HCT116 (cell line): ENCODE measurements at regions not wholly inside any gene's neighbourhood (a gene's known extent, or its start where the extent isn't known, plus 50 kb on each side); places are given as distances from the start of the nearest gene placed in this dataset.

Experiments
- ATAC-seq: fragments of 200-7000 bp; cut with Tn5 transposase; 2 replicates; pipeline ENCODE4 v1.9.1; 2020; ENCODE audit warnings: mild to moderate bottlenecking, moderate library complexity
- BruUV-seq: library from RNA; stranded (reverse); fragments of 400-500 nt; replicated peaks from 2 replicates; lab custom pipeline; 2021; lab: Mats Ljungman, UMichigan
- CTCF ChIA-PET: fragments of 300-600 bp; sonication (Branson Sonifier 250); formaldehyde crosslinking; loops from one replicate; lab custom pipeline; 2021; ENCODE audit warnings: antibody characterized with exemption; lab: Charles Lee
- POLR2A ChIA-PET: fragments of 300-600, 350-600 bp; sonication (Branson Sonifier 250); formaldehyde crosslinking; loops from one replicate; lab custom pipeline; 2021; ENCODE audit warnings: antibody characterized with exemption; lab: Charles Lee
- RAD21 ChIA-PET, 2 experiments: fragments of 300-600 bp; sonication (Branson Sonifier 250); formaldehyde crosslinking; loops; one replicate each; lab custom pipeline; 2023; ENCODE audit warnings: low total read pairs in 2 of 2; ENCODE audit not compliant: uncharacterized antibody in 2 of 2, unreplicated experiment in 2 of 2, low non-redundant PET in 1 of 2; lab: Charles Lee
- DNase-seq: peaks from one replicate; pipeline ENCODE4 v3.0.0-alpha.2; 2010; ENCODE audit warnings: low read depth, low spot score
- H2AFZ ChIP-seq: fragments of 200-600 bp; shearing (Covaris generic), sonication (generic); 2 replicates; pipeline ENCODE4 v1.6.1; 2017; ENCODE audit warnings: low read depth, mixed run types, mixed read lengths, antibody characterized with exemption, low read length; ENCODE audit not compliant: poor library complexity, severe bottlenecking
- H3K27ac ChIP-seq: 2 replicates; pipeline ENCODE4 v1.5.1; 2012; ENCODE audit warnings: low read depth, low read length
- H3K27me3 ChIP-seq: fragments of 200-600 bp; sonication (generic); 2 replicates; pipeline ENCODE4 v1.6.1; 2016; ENCODE audit warnings: mixed run types, low read length, mixed read lengths; ENCODE audit not compliant: insufficient read depth
- H3K36me3 ChIP-seq, 2 experiments: fragments of 200-500 bp in 1 of 2; fragments of 200-600 bp in 1 of 2; sonication (Bioruptor generic) in 1 of 2; sonication (generic) in 1 of 2; 2 replicates each; pipeline versions ENCODE4 v1.5.1 to v1.6.1; 2014 to 2016; ENCODE audit warnings: low read length in 2 of 2, inconsistent platforms in 1 of 2, mixed read lengths in 1 of 2, mixed run types in 1 of 2; ENCODE audit not compliant: insufficient read depth in 2 of 2, control insufficient read depth in 1 of 2
- H3K4me1 ChIP-seq, 2 experiments: fragments of 200-600 bp in 1 of 2; sonication (generic) in 1 of 2; 2 replicates each; pipeline versions ENCODE4 v1.5.1 to v1.6.1; 2012 to 2017; ENCODE audit warnings: low read length in 2 of 2, inconsistent platforms in 1 of 2, mild to moderate bottlenecking in 1 of 2, mixed read lengths in 1 of 2, mixed run types in 1 of 2, moderate library complexity in 1 of 2; ENCODE audit not compliant: insufficient read depth in 2 of 2, control insufficient read depth in 1 of 2
- H3K4me2 ChIP-seq: fragments of 200-600 bp; sonication (generic); 2 replicates; pipeline ENCODE4 v1.6.1; 2017; ENCODE audit warnings: mixed run types, low read length, mixed read lengths
- H3K4me3 ChIP-seq, 2 experiments: fragments of 200-600 bp in 1 of 2; sonication (generic) in 1 of 2; replicated peaks in 1 of 2; 2 replicates each; pipeline ENCODE4 v1.5.1; 2011 to 2016; ENCODE audit warnings: low read length in 2 of 2, control low read depth in 1 of 2, low read depth in 1 of 2, mild to moderate bottlenecking in 1 of 2, mixed read lengths in 1 of 2, mixed run types in 1 of 2
- H3K79me2 ChIP-seq: fragments of 200-600 bp; sonication (generic); 2 replicates; pipeline ENCODE4 v1.6.1; 2017; ENCODE audit warnings: mild to moderate bottlenecking, mixed run types, low read length, moderate library complexity, mixed read lengths; ENCODE audit not compliant: insufficient read depth
- H3K9ac ChIP-seq: fragments of 200-600 bp; sonication (generic); 2 replicates; pipeline ENCODE4 v1.6.1; 2016; ENCODE audit warnings: low read length, mixed read lengths
- H3K9me2 ChIP-seq: fragments of 200-600 bp; sonication (generic), shearing (Covaris generic); 2 replicates; pipeline ENCODE4 v1.6.1; 2017; ENCODE audit warnings: mixed run types, mild to moderate bottlenecking, moderate library complexity; ENCODE audit not compliant: insufficient read depth
- H3K9me3 ChIP-seq, 2 experiments: fragments of 200-500 bp in 1 of 2; fragments of 200-600 bp in 1 of 2; sonication (Bioruptor generic) in 1 of 2; sonication (generic) in 1 of 2; 2 replicates each; pipeline ENCODE4 v1.6.1; 2014 to 2017; ENCODE audit warnings: low read length in 2 of 2, mixed read lengths in 2 of 2, inconsistent platforms in 1 of 2, low read depth in 1 of 2, mild to moderate bottlenecking in 1 of 2, mixed run types in 1 of 2, moderate library complexity in 1 of 2; ENCODE audit not compliant: control insufficient read depth in 1 of 2, insufficient read depth in 1 of 2
- H4K20me1 ChIP-seq: fragments of 200-600 bp; sonication (generic), shearing (Covaris generic); 2 replicates; pipeline ENCODE4 v1.6.1; 2017; ENCODE audit warnings: mixed run types, mild to moderate bottlenecking, moderate library complexity; ENCODE audit not compliant: insufficient read depth
- CBX3 ChIP-seq: IDR thresholded peaks from 2 replicates; pipeline ENCODE4 v1.6.1; 2012; ENCODE audit warnings: low read depth
- EGR1 ChIP-seq: IDR thresholded peaks from 2 replicates; pipeline ENCODE4 v1.6.1; 2012; ENCODE audit warnings: low read depth
- EZH2 ChIP-seq: fragments of 200-600 bp; sonication (generic); IDR thresholded peaks from 2 replicates; pipeline ENCODE4 v1.6.1; 2017; ENCODE audit warnings: antibody characterized with exemption, mixed run types
- EZH2phosphoT487 ChIP-seq: fragments of 200-600 bp; IDR thresholded peaks from 2 replicates; pipeline ENCODE4 v1.6.1; 2018; ENCODE audit warnings: antibody characterized with exemption, borderline replicate concordance
- FOSL1 ChIP-seq: IDR thresholded peaks from 2 replicates; pipeline ENCODE4 v1.6.1; 2012; ENCODE audit warnings: low read depth
- JUND ChIP-seq: IDR thresholded peaks from 2 replicates; pipeline ENCODE4 v1.6.1; 2012
- MAX ChIP-seq: IDR thresholded peaks from 2 replicates; pipeline ENCODE4 v1.6.1; 2012
- POLR2AphosphoS5 ChIP-seq: IDR thresholded peaks from 2 replicates; pipeline ENCODE4 v1.6.1; 2011; ENCODE audit warnings: mild to moderate bottlenecking, low read depth, low read length, moderate library complexity
- RAD21 ChIP-seq: IDR thresholded peaks from 2 replicates; pipeline ENCODE4 v1.6.1; 2012; ENCODE audit warnings: low read depth, mild to moderate bottlenecking
- REST ChIP-seq: IDR thresholded peaks from 2 replicates; pipeline ENCODE4 v1.6.1; 2012; ENCODE audit warnings: low read depth
- SIN3A ChIP-seq: IDR thresholded peaks from 2 replicates; pipeline ENCODE4 v1.6.1; 2012; ENCODE audit warnings: low read depth
- SRF ChIP-seq: IDR thresholded peaks from 2 replicates; pipeline ENCODE4 v1.6.1; 2012; ENCODE audit warnings: low read depth
- YY1 ChIP-seq: IDR thresholded peaks from 2 replicates; pipeline ENCODE4 v1.6.1; 2011; ENCODE audit warnings: low read length, low read depth, moderate library complexity, mild to moderate bottlenecking; ENCODE audit not compliant: insufficient replicate concordance; ENCODE audit errors: extremely low read depth
- ZBTB33 ChIP-seq: IDR thresholded peaks from 2 replicates; pipeline ENCODE4 v1.6.1; 2011; ENCODE audit warnings: mild to moderate bottlenecking, low read length, moderate library complexity; ENCODE audit not compliant: insufficient replicate concordance; ENCODE audit errors: extremely low read depth
- ZFX ChIP-seq: fragments of 450-650 bp; IDR thresholded peaks from 2 replicates; pipeline ENCODE4 v1.6.1; 2017
- intact Hi-C: fragments of 100-400 bp; cut with micrococcal nuclease; formaldehyde crosslinking; loops from 2 replicates; pipeline ENCODE4 v1.10.0; 2022

- H3K4me2 ChIP-seq, result no peak overlapping the region
- ChIA-PET RAD21 (no interaction called here), CTCF (no interaction called here), POLR2A (no interaction called here)
- no peak overlapping the region for H2AFZ ChIP-seq
- H3K9me2 ChIP-seq, result no peaks in the 10 kb centered on the region
- H3K36me3 ChIP-seq, result no peaks in the 10 kb centered on the region
- H3K9ac ChIP-seq, result no peak overlapping the region
- no peak overlapping the region for H3K4me3 ChIP-seq
- H4K20me1 ChIP-seq, result no peaks in the 10 kb centered on the region
- peaks cover 10% of the 10 kb centered on the region; the same call in 1 of the 2 replicates for H3K27me3 ChIP-seq
- no peak for DNase-seq
- no peaks in the 10 kb centered on the region for H3K9me3 ChIP-seq
- H3K79me2 ChIP-seq, result no peaks in the 10 kb centered on the region
- BruUV-seq, result no TSS peak
- intact Hi-C loops, result no loop called here
- H3K4me1 ChIP-seq, result no peaks in the 10 kb centered on the region
- no peak overlapping the region for H3K27ac ChIP-seq
- no peak for TF ChIP-seq JUND
- no peak for TF ChIP-seq EZH2phosphoT487
- no peak for TF ChIP-seq RAD21
- no peak for TF ChIP-seq POLR2AphosphoS5
- TF ChIP-seq MAX, result no peak
- TF ChIP-seq CBX3, result no peak
- no peak for TF ChIP-seq FOSL1
- no peak for TF ChIP-seq EGR1
- TF ChIP-seq, all 23 proteins: peak for 0
- no peak for ATAC-seq
Observed at GRCh38 chr7:156238366-156239133, 402.0 kb upstream of the RNF32 start.

- Histone ChIP-seq H3K4me1 (no peaks in the 10 kb centered on the region), H3K4me3 (no peak overlapping the region), H3K27ac (no peak overlapping the region), H4K20me1 (no peaks in the 10 kb centered on the region), H3K9ac (no peak overlapping the region), H3K9me2 (no peaks in the 10 kb centered on the region), H2AFZ (no peak overlapping the region), H3K4me2 (no peak overlapping the region), H3K27me3 (peaks cover 5% of the 10 kb centered on the region; the same call in 1 of the 2 replicates), H3K36me3 (no peaks in the 10 kb centered on the region), H3K9me3 (no peaks in the 10 kb centered on the region), H3K79me2 (no peaks in the 10 kb centered on the region)
- ATAC-seq, result no peak
- intact Hi-C loops, result no loop called here
- no peak for DNase-seq
- ChIA-PET RAD21 (no interaction called here), CTCF (no interaction called here), POLR2A (no interaction called here)
- BruUV-seq, result no TSS peak
- TF ChIP-seq YY1 (no peak), REST (no peak), ZFX (no peak), SRF (no peak), SIN3A (no peak), EZH2phosphoT487 (no peak), MAX (no peak), EZH2 (no peak), CBX3 (no peak), ZBTB33 (no peak)
Observed at GRCh38 chr7:156237614-156238013, 403.0 kb upstream of the RNF32 start.
